ENCODE measurements at regions not wholly inside any gene's neighbourhood (a gene's known extent, or its start where the extent isn't known, plus 50 kb on each side); places are given as distances from the start of the nearest gene placed in this dataset.
A peak's percentile ranks its signal among the peaks of the same experiment; 100 is the strongest.

DNA sequence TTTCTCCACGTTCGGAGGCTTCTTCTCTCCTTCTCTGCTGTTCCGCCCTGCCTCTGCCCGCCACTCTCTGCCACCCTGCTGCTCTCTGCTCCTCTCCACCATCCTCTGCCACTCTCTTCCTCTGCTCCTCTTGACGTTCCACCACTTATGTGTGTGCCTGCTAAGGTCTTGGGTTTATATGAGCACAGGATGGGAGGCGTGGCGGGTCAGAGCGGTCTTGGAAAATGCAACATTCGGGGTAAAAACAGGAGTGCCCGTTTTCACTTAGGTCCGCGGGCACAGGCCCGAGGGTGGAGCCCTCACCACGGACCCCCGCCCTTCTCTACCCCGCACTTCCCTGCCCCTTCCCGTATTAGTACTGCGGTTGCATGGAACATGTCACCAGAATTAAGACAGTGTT is 114.4 kb upstream of the FBXL7 start:
- Histone ChIP-seq H3K4me3 (no peak overlapping the region), H3K9me3 (no peaks in the 10 kb centered on the region), H3K27ac (no peak overlapping the region), H3K4me1 (no peaks in the 10 kb centered on the region), H3K27me3 (no peaks in the 10 kb centered on the region), H3K36me3 (no peaks in the 10 kb centered on the region)
- TF ChIP-seq POLR2AphosphoS5 (IDR thresholded peaks at IDR 0.05; ENCODE audit: insufficient read depth in 1 of 2, low read depth in 1 of 2): no peak
- TF ChIP-seq POLR2A (IDR thresholded peaks at IDR 0.05): no peak
- TF ChIP-seq, protein P1, sequence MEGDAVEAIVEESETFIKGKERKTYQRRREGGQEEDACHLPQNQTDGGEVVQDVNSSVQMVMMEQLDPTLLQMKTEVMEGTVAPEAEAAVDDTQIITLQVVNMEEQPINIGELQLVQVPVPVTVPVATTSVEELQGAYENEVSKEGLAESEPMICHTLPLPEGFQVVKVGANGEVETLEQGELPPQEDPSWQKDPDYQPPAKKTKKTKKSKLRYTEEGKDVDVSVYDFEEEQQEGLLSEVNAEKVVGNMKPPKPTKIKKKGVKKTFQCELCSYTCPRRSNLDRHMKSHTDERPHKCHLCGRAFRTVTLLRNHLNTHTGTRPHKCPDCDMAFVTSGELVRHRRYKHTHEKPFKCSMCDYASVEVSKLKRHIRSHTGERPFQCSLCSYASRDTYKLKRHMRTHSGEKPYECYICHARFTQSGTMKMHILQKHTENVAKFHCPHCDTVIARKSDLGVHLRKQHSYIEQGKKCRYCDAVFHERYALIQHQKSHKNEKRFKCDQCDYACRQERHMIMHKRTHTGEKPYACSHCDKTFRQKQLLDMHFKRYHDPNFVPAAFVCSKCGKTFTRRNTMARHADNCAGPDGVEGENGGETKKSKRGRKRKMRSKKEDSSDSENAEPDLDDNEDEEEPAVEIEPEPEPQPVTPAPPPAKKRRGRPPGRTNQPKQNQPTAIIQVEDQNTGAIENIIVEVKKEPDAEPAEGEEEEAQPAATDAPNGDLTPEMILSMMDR (IDR thresholded peaks at IDR 0.05): no peak
- intact Hi-C loops (cut with DNase I): loop anchor here (10.0 kb wide), 1 partner anchor 439 kb away; no protein-coding TSS in a partner anchor
- DNase-seq (ENCODE audit: extremely low spot score in 2 of 2): no peak

DNA sequence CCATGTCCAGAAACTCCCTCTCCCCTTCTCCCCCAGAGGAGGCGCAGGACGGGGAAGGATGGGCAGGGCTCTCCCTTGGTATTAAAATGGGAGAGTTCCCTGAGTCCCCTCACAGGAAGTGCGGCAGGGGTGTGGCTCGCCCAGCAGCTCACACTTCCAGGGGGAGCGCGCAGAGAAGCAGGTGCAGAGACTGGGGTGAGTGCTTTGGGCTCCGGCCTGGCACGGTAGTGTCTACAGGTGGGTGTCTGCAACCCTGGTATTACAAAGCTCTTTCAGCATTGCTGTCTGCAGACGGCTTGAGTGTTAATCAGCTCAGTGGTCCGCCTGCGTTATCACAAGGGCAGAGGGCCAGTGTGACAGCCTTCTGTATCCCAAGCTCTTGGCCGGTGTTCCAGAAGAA is 114.9 kb upstream of the FBXL7 start:
- DNase-seq (ENCODE audit: extremely low spot score in 2 of 2): no peak
- H3K4me1 ChIP-seq: no peaks in the 10 kb centered on the region
- intact Hi-C loops (cut with DNase I): loop anchor here (10.0 kb wide), 1 partner anchor 440 kb away; no protein-coding TSS in a partner anchor
- no peak overlapping the region for H3K27ac ChIP-seq
- H3K9me3 ChIP-seq: no peaks in the 10 kb centered on the region
- no peaks in the 10 kb centered on the region for H3K27me3 ChIP-seq
- TF ChIP-seq POLR2A (IDR thresholded peaks at IDR 0.05): no peak
- TF ChIP-seq, protein P1 (IDR thresholded peaks at IDR 0.05): no peak
- no peak for TF ChIP-seq POLR2AphosphoS5 (IDR thresholded peaks at IDR 0.05; ENCODE audit: insufficient read depth in 1 of 2, low read depth in 1 of 2)
- no peak overlapping the region for H3K4me3 ChIP-seq
- H3K36me3 ChIP-seq: no peaks in the 10 kb centered on the region

DNA sequence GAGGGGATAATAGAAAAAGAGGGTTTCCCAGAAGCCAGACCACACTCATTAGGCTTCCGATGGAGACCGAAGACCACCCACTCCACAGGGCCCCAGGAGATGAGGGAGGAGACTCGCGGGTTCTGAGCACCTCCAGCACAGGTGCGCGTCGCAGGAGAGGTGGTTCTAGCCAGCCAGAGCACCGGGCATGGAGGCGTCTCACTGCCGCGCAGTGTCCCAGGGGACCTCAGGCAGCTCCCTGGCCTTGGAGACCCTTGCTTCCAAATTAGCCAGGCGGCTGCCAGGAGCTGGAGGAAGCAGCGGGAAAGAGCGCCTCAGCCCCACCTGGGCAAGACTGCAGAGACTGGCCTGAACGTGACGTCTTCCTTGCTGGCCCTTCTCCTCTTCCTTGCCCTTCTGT is 115.4 kb upstream of the FBXL7 start:
- Histone ChIP-seq H3K27me3 (no peaks in the 10 kb centered on the region), H3K36me3 (no peaks in the 10 kb centered on the region), H3K27ac (no peak overlapping the region), H3K4me1 (no peaks in the 10 kb centered on the region), H3K4me3 (no peak overlapping the region), H3K9me3 (no peaks in the 10 kb centered on the region)
- intact Hi-C loops (cut with DNase I): loop anchor here (10.0 kb wide), 1 partner anchor 440 kb away; no protein-coding TSS in a partner anchor
- no peak for DNase-seq (ENCODE audit: extremely low spot score in 2 of 2)
- TF ChIP-seq, protein P1 (IDR thresholded peaks at IDR 0.05): no peak
- TF ChIP-seq POLR2A (IDR thresholded peaks at IDR 0.05): no peak
- no peak for TF ChIP-seq POLR2AphosphoS5 (IDR thresholded peaks at IDR 0.05; ENCODE audit: insufficient read depth in 1 of 2, low read depth in 1 of 2)

DNA sequence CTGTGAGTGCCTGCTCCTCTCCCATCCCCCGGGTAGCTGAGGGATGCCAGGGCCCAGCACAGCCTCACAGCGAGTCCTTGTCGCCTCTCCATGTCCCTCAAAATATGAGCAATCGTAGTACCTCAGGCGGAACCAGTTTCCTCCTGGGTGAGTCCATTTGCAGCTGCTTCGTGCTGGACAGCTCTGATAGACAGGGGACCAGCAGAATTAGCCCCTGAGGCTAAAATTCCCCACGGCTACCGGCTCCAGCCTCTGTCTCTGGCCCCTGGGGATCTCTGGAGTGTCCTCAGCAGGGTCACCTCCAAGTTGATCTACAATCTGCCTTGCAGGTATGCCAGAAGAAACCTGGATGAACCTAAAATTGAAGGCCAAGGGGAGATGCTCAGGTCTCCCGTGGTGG is 115.8 kb upstream of the FBXL7 start:
- intact Hi-C loops (cut with DNase I): loop anchor here (10.0 kb wide), 1 partner anchor 441 kb away; no protein-coding TSS in a partner anchor
- Histone ChIP-seq H3K4me1 (no peaks in the 10 kb centered on the region), H3K36me3 (no peaks in the 10 kb centered on the region), H3K9me3 (no peaks in the 10 kb centered on the region), H3K27me3 (no peaks in the 10 kb centered on the region), H3K4me3 (no peak overlapping the region), H3K27ac (no peak overlapping the region)
- no peak for DNase-seq (ENCODE audit: extremely low spot score in 2 of 2)
- TF ChIP-seq POLR2AphosphoS5 (IDR thresholded peaks at IDR 0.05; ENCODE audit: insufficient read depth in 1 of 2, low read depth in 1 of 2): no peak

DNA sequence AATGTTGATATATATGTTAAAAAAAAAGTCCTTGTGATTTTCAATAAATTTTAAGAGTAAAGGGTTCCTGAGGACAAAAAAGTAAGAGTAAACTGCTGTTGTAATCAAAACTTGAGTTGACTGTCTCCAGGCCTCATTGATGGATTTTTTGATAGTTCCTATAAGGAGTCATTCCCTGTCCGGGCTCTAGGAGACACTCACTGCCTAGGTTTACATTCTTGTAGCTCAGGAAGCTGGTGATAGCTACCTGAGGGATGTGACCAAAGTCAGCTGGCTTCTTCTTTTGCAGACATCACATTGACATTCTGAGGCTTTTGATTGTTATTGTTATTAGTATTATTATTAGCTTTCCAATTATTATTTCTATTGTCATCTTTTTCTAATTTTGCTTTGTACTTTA is 116.5 kb upstream of the FBXL7 start:
- TF ChIP-seq POLR2A (IDR thresholded peaks at IDR 0.05): no peak
- no peak for TF ChIP-seq POLR2AphosphoS5 (IDR thresholded peaks at IDR 0.05; ENCODE audit: insufficient read depth in 1 of 2, low read depth in 1 of 2)
- TF ChIP-seq, protein P1 (IDR thresholded peaks at IDR 0.05): peak in 1 of 3 experiments; percentile 23
- no peaks in the 10 kb centered on the region for H3K9me3 ChIP-seq
- DNase-seq (ENCODE audit: extremely low spot score in 2 of 2): no peak
- no peaks in the 10 kb centered on the region for H3K36me3 ChIP-seq
- intact Hi-C loops (cut with DNase I): loop anchor here (10.0 kb wide), 1 partner anchor 441 kb away; no protein-coding TSS in a partner anchor
- no peaks in the 10 kb centered on the region for H3K27me3 ChIP-seq
- no peak overlapping the region for H3K4me3 ChIP-seq
- H3K4me1 ChIP-seq: no peaks in the 10 kb centered on the region
- no peak overlapping the region for H3K27ac ChIP-seq

Data from vagina (tissue), 2 donors.